Ovary (tissue), 3 donors: ENCODE measurements at regions not wholly inside any gene's neighbourhood (a gene's known extent, or its start where the extent isn't known, plus 50 kb on each side); places are given as distances from the start of the nearest gene placed in this dataset.

ENCODE experiments used
- POLR2A ChIP-seq: fragments of 450-650 bp; IDR thresholded peaks from one replicate; pipeline ENCODE4 v1.6.1; 2017; ENCODE audit warnings: antibody characterized with exemption, mild to moderate bottlenecking, moderate library complexity
- TF ChIP-seq, protein P1 (sequence below), 3 donors: fragments of 450-650 bp in 2 of 3; fragments of 200-600 bp in 1 of 3; IDR thresholded peaks; one replicate each; pipeline versions ENCODE4 v1.5.1 to v1.8.0; 2016 to 2022; ENCODE audit warnings: antibody characterized with exemption in 3 of 3, mild to moderate bottlenecking in 1 of 3
- donor health status: DM: no; HTN: no; CAD: no.

DNA sequence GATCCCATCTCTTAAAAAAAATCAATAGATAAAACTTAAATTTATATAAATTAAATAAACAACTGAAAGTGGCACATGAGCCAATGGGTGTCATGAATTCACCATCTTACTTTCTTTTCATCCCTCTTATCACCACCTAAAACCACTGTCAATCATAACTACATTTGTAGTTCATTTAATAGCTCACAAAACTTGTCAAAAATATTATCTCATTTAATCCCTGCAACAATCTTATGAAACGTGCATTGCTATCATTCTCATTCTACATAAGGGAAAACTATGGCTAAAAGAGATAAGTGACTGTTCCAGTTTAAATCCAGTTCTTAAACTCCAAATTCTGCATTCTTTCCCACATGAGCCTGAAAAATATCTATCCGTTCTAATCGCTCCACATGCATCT lies 80.6 kb upstream of the BEND6 start:
- TF ChIP-seq, protein P1, sequence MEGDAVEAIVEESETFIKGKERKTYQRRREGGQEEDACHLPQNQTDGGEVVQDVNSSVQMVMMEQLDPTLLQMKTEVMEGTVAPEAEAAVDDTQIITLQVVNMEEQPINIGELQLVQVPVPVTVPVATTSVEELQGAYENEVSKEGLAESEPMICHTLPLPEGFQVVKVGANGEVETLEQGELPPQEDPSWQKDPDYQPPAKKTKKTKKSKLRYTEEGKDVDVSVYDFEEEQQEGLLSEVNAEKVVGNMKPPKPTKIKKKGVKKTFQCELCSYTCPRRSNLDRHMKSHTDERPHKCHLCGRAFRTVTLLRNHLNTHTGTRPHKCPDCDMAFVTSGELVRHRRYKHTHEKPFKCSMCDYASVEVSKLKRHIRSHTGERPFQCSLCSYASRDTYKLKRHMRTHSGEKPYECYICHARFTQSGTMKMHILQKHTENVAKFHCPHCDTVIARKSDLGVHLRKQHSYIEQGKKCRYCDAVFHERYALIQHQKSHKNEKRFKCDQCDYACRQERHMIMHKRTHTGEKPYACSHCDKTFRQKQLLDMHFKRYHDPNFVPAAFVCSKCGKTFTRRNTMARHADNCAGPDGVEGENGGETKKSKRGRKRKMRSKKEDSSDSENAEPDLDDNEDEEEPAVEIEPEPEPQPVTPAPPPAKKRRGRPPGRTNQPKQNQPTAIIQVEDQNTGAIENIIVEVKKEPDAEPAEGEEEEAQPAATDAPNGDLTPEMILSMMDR (IDR thresholded peaks at IDR 0.05), result no peak
- TF ChIP-seq POLR2A, result no peak
